Bronchial epithelial cell (primary cell): ENCODE measurements at regions not wholly inside any gene's neighbourhood (a gene's known extent, or its start where the extent isn't known, plus 50 kb on each side); places are given as distances from the start of the nearest gene placed in this dataset.

Experiments used
- DNase-seq: peaks from one replicate; pipeline ENCODE4 v3.0.0-alpha.2; 2010; ENCODE audit warnings: low read depth
- FAIRE-seq: peaks from 2 replicates; lab custom pipeline; 2011; peaks lifted over from hg19 to GRCh38; lab: Jason Lieb, UNC
- H3K27me3 ChIP-seq: 2 replicates; pipeline ENCODE4 v1.5.1; 2011; ENCODE audit warnings: low read length; ENCODE audit not compliant: control insufficient read depth, insufficient read depth
- H3K36me3 ChIP-seq: 2 replicates; pipeline ENCODE4 v1.5.1; 2011; ENCODE audit warnings: low read length; ENCODE audit not compliant: control insufficient read depth, insufficient read depth
- H3K4me3 ChIP-seq: 2 replicates; pipeline ENCODE4 v1.5.1; 2011; ENCODE audit warnings: mild to moderate bottlenecking, low read depth, low read length, control low read depth
- TF ChIP-seq, protein P1 (sequence below): IDR thresholded peaks from 2 replicates; pipeline ENCODE4 v1.5.1; 2011; ENCODE audit warnings: mild to moderate bottlenecking, moderate library complexity, low read length, control low read depth, inconsistent platforms; ENCODE audit not compliant: insufficient read depth, severe bottlenecking

DNA sequence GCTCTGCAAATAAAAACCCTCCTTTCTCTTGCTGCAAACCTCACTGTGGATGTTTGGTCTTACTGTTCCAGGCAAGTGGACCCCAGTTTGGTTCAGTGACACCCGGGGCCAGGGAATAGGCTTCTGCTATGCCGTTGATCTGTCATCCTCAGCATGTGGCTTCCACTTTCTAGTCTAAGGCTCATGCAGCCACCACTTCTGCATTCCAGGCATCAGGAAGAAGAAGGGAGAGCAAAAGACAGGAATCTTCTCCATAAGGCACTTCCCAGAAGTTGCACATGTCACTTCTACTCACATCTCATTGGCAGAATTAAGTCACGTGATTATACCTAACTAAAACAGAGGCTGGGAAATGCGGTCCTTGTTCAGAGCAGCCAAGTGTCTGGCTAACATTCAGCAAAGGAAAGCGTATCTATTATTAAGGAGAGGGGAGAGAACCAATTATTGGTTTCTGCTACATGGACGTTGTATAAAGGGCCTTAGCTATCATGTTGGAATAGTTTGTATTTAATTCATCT is 173.6 kb upstream of the PFN2 start:
- DNase-seq, result no peak
- Histone ChIP-seq H3K36me3 (no peaks in the 10 kb centered on the region), H3K4me3 (no peak overlapping the region), H3K27me3 (no peaks in the 10 kb centered on the region)
- TF ChIP-seq, protein P1, sequence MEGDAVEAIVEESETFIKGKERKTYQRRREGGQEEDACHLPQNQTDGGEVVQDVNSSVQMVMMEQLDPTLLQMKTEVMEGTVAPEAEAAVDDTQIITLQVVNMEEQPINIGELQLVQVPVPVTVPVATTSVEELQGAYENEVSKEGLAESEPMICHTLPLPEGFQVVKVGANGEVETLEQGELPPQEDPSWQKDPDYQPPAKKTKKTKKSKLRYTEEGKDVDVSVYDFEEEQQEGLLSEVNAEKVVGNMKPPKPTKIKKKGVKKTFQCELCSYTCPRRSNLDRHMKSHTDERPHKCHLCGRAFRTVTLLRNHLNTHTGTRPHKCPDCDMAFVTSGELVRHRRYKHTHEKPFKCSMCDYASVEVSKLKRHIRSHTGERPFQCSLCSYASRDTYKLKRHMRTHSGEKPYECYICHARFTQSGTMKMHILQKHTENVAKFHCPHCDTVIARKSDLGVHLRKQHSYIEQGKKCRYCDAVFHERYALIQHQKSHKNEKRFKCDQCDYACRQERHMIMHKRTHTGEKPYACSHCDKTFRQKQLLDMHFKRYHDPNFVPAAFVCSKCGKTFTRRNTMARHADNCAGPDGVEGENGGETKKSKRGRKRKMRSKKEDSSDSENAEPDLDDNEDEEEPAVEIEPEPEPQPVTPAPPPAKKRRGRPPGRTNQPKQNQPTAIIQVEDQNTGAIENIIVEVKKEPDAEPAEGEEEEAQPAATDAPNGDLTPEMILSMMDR, result no peak
- FAIRE-seq, result no peak

GRCh38 chr3:150142936-150143335 is 172.2 kb upstream of the PFN2 start:
- Histone ChIP-seq H3K27me3 (no peaks in the 10 kb centered on the region), H3K36me3 (no peaks in the 10 kb centered on the region), H3K4me3 (no peak overlapping the region)
- DNase-seq, result no peak
- FAIRE-seq, result no peak
- TF ChIP-seq, protein P1, result no peak

DNA sequence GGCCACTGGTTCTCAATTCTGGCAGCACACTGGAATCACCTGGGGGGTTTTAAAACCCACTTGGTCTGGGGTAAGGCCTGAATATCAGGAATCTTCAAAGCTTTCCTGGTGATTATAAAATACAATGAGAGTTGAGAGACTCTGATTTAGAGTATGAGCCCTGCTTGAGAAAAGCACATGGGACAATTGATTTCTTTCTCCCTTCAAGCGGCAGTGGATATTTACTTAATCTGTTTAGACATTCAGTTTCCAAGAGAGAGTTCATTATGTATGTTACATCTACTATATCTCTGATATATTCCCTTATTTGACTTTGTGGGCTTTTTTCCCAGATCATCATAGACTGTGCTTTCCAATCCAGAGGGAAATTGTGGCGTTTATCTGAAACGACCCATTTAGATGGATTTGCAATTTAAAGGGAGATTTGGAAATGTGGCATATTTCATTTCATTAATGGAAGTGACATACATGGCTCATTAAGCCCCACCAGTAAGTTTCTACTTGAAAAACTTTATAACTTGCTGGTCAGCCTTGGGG is 171.2 kb upstream of the PFN2 start:
- Histone ChIP-seq H3K36me3 (no peaks in the 10 kb centered on the region), H3K4me3 (no peak overlapping the region), H3K27me3 (no peaks in the 10 kb centered on the region)
- no peak for DNase-seq
- TF ChIP-seq, protein P1, result no peak
- FAIRE-seq, result no peak

DNA sequence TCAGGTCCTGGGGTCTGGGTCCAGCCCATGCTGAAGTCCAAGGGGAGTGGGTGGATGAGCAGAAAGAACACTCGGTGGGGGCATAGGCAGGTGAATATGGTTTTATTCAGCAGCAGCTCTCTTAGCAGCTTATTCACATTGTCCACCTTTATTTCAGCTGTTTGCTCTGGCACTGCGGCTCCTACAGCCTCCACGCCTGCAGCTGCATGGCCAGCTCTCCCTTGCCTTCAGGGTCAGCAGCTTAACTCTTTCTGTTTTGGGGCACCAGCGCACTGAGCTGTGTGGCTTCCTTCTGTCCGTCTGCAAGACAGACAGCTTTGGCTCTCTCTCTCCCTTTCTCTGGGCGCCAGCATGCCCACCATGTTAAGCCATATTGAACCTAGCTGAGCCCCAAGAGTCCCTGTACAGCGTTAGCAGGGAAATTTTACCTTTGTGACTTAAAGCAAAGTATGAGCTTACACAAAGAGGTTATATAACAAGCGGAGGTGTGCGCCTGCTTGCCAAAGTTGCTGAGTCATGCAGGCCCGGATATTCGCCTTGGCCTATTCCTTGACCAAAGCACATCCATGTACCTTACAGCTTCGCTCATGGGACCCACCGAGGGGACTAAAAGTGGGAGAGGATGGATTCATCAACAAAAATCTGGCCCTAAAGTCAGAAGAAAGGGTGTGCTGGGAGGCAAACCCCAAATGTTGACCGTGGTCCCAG is 170.1 kb upstream of the PFN2 start:
- Histone ChIP-seq H3K27me3 (no peaks in the 10 kb centered on the region), H3K36me3 (no peaks in the 10 kb centered on the region), H3K4me3 (no peak overlapping the region)
- DNase-seq (no peak), FAIRE-seq (peak; percentile 47)
- TF ChIP-seq, protein P1, result no peak

DNA sequence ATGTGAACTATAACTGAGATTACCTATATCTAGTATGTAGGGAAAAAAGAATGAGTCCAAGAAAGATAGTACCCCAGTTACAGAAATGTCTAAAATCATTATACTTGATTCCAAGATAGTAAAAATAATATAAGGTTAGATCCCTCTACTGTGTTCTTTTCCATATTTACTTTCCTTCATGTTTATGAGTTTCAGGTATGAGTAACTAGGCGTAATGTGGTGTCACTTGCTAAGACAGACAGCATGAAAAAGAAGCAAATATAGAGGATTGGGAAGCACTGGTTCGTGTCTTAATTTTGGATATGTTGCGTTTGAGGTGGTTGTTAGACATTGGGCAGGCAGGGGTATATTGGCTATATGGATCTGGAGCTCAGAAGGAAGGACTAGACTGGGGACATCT is 168.1 kb upstream of the PFN2 start:
- no peaks in the 10 kb centered on the region for H3K27me3 ChIP-seq
- FAIRE-seq (no peak), DNase-seq (no peak)
- TF ChIP-seq, protein P1, result no peak
- no peaks in the 10 kb centered on the region for H3K36me3 ChIP-seq
- no peak overlapping the region for H3K4me3 ChIP-seq

DNA sequence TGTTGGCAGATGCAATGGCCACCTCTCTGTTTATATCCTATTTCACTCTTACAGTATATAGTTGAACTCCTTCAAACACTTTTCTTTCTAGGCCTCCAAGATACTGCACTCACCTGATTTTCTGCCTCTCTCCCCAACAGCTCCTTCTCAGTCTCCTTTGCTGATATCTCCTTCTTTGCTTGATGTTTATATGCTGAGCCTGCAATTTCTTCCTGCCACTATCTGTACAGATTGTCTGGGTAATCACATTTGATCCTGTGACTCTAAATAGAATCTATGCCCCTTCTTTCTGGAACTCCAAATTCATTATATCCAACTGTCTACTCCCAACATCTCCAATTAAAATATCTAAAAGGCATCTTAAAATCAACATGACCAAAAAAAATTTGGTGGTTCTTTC is 165.5 kb upstream of the PFN2 start:
- DNase-seq (no peak), FAIRE-seq (no peak)
- TF ChIP-seq, protein P1, result no peak
- Histone ChIP-seq H3K4me3 (no peak overlapping the region), H3K36me3 (no peaks in the 10 kb centered on the region), H3K27me3 (no peaks in the 10 kb centered on the region)
